DND-41 (cell line): ENCODE measurements at regions not wholly inside any gene's neighbourhood (a gene's known extent, or its start where the extent isn't known, plus 50 kb on each side); places are given as distances from the start of the nearest gene placed in this dataset.

Source experiments
- CTCF ChIP-seq: IDR thresholded peaks from 2 replicates; pipeline ENCODE4 v1.5.1; 2012; ENCODE audit warnings: borderline replicate concordance, low read length, moderate library complexity, mild to moderate bottlenecking; ENCODE audit not compliant: poor library complexity, severe bottlenecking; ENCODE audit errors: extremely low read depth
- EZH2 ChIP-seq: IDR thresholded peaks from 3 replicates; pipeline ENCODE4 v1.6.1; 2012; ENCODE audit warnings: borderline replicate concordance, low read depth, mild to moderate bottlenecking, moderate library complexity, low read length, inconsistent platforms; ENCODE audit not compliant: severe bottlenecking

GRCh38 chr1:67937651-67938050 lies 104.4 kb upstream of the GNG12 start:
- no peak for TF ChIP-seq CTCF
- TF ChIP-seq EZH2 = no peak
